ENCODE measurements at regions not wholly inside any gene's neighbourhood (a gene's known extent, or its start where the extent isn't known, plus 50 kb on each side); places are given as distances from the start of the nearest gene placed in this dataset.

- H3K9me3 ChIP-seq, result peaks cover 0 to 3% (median 0%) of the 10 kb centered on the region in 3 donors
- no peaks in the 10 kb centered on the region for H3K27me3 ChIP-seq
- H3K4me1 ChIP-seq, result no peaks in the 10 kb centered on the region
- no peak for TF ChIP-seq CTCF (IDR thresholded peaks at IDR 0.05)
- no peak for TF ChIP-seq POLR2A (IDR thresholded peaks at IDR 0.05)
- intact Hi-C loops (cut with DNase I), result no loop called here
- DNase-seq, result no peak
- no peaks in the 10 kb centered on the region for H3K36me3 ChIP-seq
- no peak overlapping the region for H3K4me3 ChIP-seq
- no peak overlapping the region for H3K27ac ChIP-seq
- 83 to 89% methylated on average over 2 of the region's 2 CpGs for WGBS, 2 donors
Observed at GRCh38 chr10:57905010-57905409, 362.7 kb downstream of the IPMK start.

- Histone ChIP-seq H3K27me3 (no peaks in the 10 kb centered on the region), H3K36me3 (no peaks in the 10 kb centered on the region), H3K4me3 (no peak overlapping the region), H3K4me1 (no peaks in the 10 kb centered on the region), H3K27ac (no peak overlapping the region), H3K9me3 (peaks cover 0 to 5% (median 0%) of the 10 kb centered on the region in 3 donors)
- intact Hi-C loops (cut with DNase I), result no loop called here
- 33 to 57% methylated on average over 4 of the region's 4 CpGs for WGBS, 2 donors
- no peak for DNase-seq
- no peak for TF ChIP-seq POLR2A (IDR thresholded peaks at IDR 0.05)
Observed at GRCh38 chr10:57898231-57898630, 369.5 kb downstream of the IPMK start.

- no peak overlapping the region for H3K4me3 ChIP-seq
- H3K36me3 ChIP-seq, result no peaks in the 10 kb centered on the region
- intact Hi-C loops (cut with DNase I), result no loop called here
- TF ChIP-seq POLR2A (IDR thresholded peaks at IDR 0.05), result no peak
- no peak for TF ChIP-seq CTCF (IDR thresholded peaks at IDR 0.05)
- no peak for DNase-seq
- no peaks in the 10 kb centered on the region for H3K4me1 ChIP-seq
- H3K27ac ChIP-seq, result no peak overlapping the region
- 80 to 89% methylated on average over 6 of the region's 6 CpGs for WGBS, 2 donors
- no peaks in the 10 kb centered on the region for H3K27me3 ChIP-seq
- peaks cover 0 to 5% (median 0%) of the 10 kb centered on the region in 3 donors for H3K9me3 ChIP-seq
Observed at GRCh38 chr10:57897611-57898010, 370.1 kb downstream of the IPMK start.

GRCh38 chr10:57894361-57894760 is 373.3 kb downstream of the IPMK start:
- no peak for DNase-seq
- no peak for TF ChIP-seq POLR2A (IDR thresholded peaks at IDR 0.05)
- TF ChIP-seq CTCF (IDR thresholded peaks at IDR 0.05), result no peak
- Histone ChIP-seq H3K4me3 (no peak overlapping the region), H3K9me3 (peaks cover 0 to 5% (median 0%) of the 10 kb centered on the region in 3 donors), H3K36me3 (no peaks in the 10 kb centered on the region), H3K27me3 (no peaks in the 10 kb centered on the region), H3K4me1 (no peaks in the 10 kb centered on the region), H3K27ac (no peak overlapping the region)
- intact Hi-C loops (cut with DNase I), result no loop called here

GRCh38 chr10:57891201-57892006 is 376.3 kb downstream of the IPMK start:
- Histone ChIP-seq H3K4me1 (no peaks in the 10 kb centered on the region), H3K4me3 (no peak overlapping the region), H3K9me3 (no peaks in the 10 kb centered on the region), H3K27me3 (no peaks in the 10 kb centered on the region), H3K27ac (no peak overlapping the region), H3K36me3 (no peaks in the 10 kb centered on the region)
- no peak for TF ChIP-seq POLR2A (IDR thresholded peaks at IDR 0.05)
- TF ChIP-seq CTCF (IDR thresholded peaks at IDR 0.05), result no peak
- 73 to 83% methylated on average over 7 of the region's 7 CpGs for WGBS, 2 donors
- DNase-seq, result no peak
- intact Hi-C loops (cut with DNase I), result no loop called here

All from esophagus squamous epithelium (tissue), 5 donors.